MM.1S (cell line): ENCODE measurements at regions not wholly inside any gene's neighbourhood (a gene's known extent, or its start where the extent isn't known, plus 50 kb on each side); places are given as distances from the start of the nearest gene placed in this dataset.

ENCODE experiments used
- DNase-seq: peaks from one replicate; pipeline ENCODE4 v3.0.0-alpha.2; 2015
- H2AFZ ChIP-seq: fragments of 300-600 bp; sonication (generic); 2 replicates; pipeline ENCODE4 v1.6.0; 2016; ENCODE audit warnings: antibody characterized with exemption, low read length
- H3F3A ChIP-seq: fragments of 300-600 bp; sonication (generic); 2 replicates; pipeline ENCODE4 v1.6.1; 2016; ENCODE audit warnings: mild to moderate bottlenecking, antibody characterized with exemption, low read length, moderate library complexity, mixed read lengths; ENCODE audit not compliant: insufficient read depth
- H3K27ac ChIP-seq: fragments of 300-600 bp; sonication (generic); 2 replicates; pipeline ENCODE4 v1.5.1; 2016; ENCODE audit warnings: mild to moderate bottlenecking, low read length
- H3K27me3 ChIP-seq: fragments of 300-600 bp; sonication (generic); replicated peaks from 2 replicates; pipeline ENCODE4 v1.6.0; 2016; ENCODE audit warnings: low read length; ENCODE audit not compliant: insufficient read depth
- H3K36me3 ChIP-seq: fragments of 300-600 bp; sonication (generic); replicated peaks from 2 replicates; pipeline ENCODE4 v1.6.1; 2016; ENCODE audit warnings: mild to moderate bottlenecking, low read length, mixed read lengths; ENCODE audit not compliant: insufficient read depth
- H3K4me1 ChIP-seq: fragments of 300-600 bp; sonication (generic); 2 replicates; pipeline ENCODE4 v1.6.1; 2016; ENCODE audit warnings: low read length, mixed read lengths
- H3K4me2 ChIP-seq: fragments of 300-600 bp; sonication (generic); 2 replicates; pipeline ENCODE4 v1.6.0; 2016; ENCODE audit warnings: low read depth, low read length
- H3K4me3 ChIP-seq: fragments of 300-600 bp; sonication (generic); 2 replicates; pipeline ENCODE4 v1.5.1; 2016; ENCODE audit warnings: low read length, mixed read lengths
- H3K79me2 ChIP-seq: fragments of 300-600 bp; sonication (generic); 2 replicates; pipeline ENCODE4 v1.6.1; 2016; ENCODE audit warnings: mixed run types, low read length, mixed read lengths
- H3K9ac ChIP-seq: fragments of 300-600 bp; sonication (generic); 2 replicates; pipeline ENCODE4 v1.6.1; 2016; ENCODE audit warnings: low read length, mixed read lengths
- H3K9me2 ChIP-seq: fragments of 300-600 bp; sonication (generic); replicated peaks from 2 replicates; pipeline ENCODE4 v1.6.1; 2016; ENCODE audit warnings: mild to moderate bottlenecking, low read length, mixed read lengths; ENCODE audit not compliant: insufficient read depth
- H3K9me3 ChIP-seq: fragments of 300-600 bp; sonication (generic); replicated peaks from 2 replicates; pipeline ENCODE4 v1.6.1; 2016; ENCODE audit warnings: mild to moderate bottlenecking, low read length, mixed read lengths; ENCODE audit not compliant: insufficient read depth
- H4K20me1 ChIP-seq: fragments of 300-600 bp; sonication (generic); 2 replicates; pipeline ENCODE4 v1.6.1; 2016; ENCODE audit warnings: mild to moderate bottlenecking, low read length, moderate library complexity, mixed read lengths; ENCODE audit not compliant: insufficient read depth
- EZH2 ChIP-seq: fragments of 300-600 bp; sonication (generic); optimal IDR thresholded peaks from 2 replicates; pipeline ENCODE3; 2017; ENCODE audit warnings: low read depth, mild to moderate bottlenecking, antibody characterized with exemption, low read length, mixed read lengths
- EZH2phosphoT487 ChIP-seq: fragments of 300-600 bp; sonication (generic); IDR thresholded peaks from 2 replicates; pipeline ENCODE4 v1.6.1; 2018; ENCODE audit warnings: antibody characterized with exemption, low read length
- TF ChIP-seq, protein P1 (sequence below): fragments of 300-600 bp; sonication (generic); IDR thresholded peaks from 2 replicates; pipeline ENCODE4 v1.5.1; 2016; ENCODE audit warnings: antibody characterized with exemption, low read length, mixed read lengths

DNA sequence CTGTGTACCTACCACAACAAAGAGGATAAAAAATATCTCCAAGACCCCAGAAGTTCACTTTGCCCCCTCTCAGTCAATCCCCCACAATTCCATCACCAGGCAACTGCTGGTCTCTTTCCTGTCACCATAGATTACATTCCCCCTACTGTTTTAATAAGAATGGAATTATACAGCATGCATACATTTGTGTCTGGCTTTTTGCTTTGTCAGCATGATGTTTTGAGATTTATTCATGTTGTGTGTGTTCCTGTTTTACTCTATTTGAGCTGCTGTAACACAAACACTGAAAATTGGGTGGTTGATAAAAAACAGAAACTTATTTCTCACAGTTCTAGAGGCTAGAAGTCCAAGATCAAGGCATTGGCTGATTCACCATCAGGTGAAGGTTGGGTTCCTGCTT, 214.5 kb upstream of the IGFBP3 start:
- Histone ChIP-seq H4K20me1 (no peaks in the 10 kb centered on the region), H3K9me3 (no peaks in the 10 kb centered on the region), H3K27ac (no peak overlapping the region), H3K4me2 (no peak overlapping the region), H3K27me3 (no peaks in the 10 kb centered on the region), H3K4me3 (no peak overlapping the region), H3K79me2 (no peaks in the 10 kb centered on the region), H3K4me1 (no peaks in the 10 kb centered on the region), H3K9ac (no peak overlapping the region), H3K9me2 (no peaks in the 10 kb centered on the region), H2AFZ (no peak overlapping the region), H3K36me3 (no peaks in the 10 kb centered on the region), H3F3A (no peaks in the 10 kb centered on the region)
- DNase-seq, result no peak
- TF ChIP-seq EZH2 (no peak), EZH2phosphoT487 (no peak)
- TF ChIP-seq, protein P1, sequence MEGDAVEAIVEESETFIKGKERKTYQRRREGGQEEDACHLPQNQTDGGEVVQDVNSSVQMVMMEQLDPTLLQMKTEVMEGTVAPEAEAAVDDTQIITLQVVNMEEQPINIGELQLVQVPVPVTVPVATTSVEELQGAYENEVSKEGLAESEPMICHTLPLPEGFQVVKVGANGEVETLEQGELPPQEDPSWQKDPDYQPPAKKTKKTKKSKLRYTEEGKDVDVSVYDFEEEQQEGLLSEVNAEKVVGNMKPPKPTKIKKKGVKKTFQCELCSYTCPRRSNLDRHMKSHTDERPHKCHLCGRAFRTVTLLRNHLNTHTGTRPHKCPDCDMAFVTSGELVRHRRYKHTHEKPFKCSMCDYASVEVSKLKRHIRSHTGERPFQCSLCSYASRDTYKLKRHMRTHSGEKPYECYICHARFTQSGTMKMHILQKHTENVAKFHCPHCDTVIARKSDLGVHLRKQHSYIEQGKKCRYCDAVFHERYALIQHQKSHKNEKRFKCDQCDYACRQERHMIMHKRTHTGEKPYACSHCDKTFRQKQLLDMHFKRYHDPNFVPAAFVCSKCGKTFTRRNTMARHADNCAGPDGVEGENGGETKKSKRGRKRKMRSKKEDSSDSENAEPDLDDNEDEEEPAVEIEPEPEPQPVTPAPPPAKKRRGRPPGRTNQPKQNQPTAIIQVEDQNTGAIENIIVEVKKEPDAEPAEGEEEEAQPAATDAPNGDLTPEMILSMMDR, result no peak

DNA sequence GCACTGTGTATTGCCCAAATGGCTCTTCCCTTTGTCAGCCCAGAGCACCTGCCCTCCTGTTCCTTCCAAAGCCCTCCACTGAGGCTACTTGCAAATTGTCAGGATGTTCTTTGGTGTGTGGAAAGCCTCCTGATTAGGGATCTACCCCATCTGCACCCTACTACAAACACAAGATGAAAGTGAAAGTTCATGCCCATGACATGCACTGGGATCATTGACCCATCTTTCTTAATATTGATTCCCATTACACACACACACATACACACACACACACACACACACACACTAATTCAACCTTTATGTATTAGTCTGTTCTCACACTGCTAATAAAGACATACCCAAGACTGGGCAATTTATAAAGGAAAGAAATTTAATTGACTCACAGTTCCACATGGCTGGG, 213.7 kb upstream of the IGFBP3 start:
- Histone ChIP-seq H3K4me3 (no peak overlapping the region), H3K9me2 (no peaks in the 10 kb centered on the region), H4K20me1 (no peaks in the 10 kb centered on the region), H3K36me3 (no peaks in the 10 kb centered on the region), H3K4me2 (no peak overlapping the region), H3K9me3 (no peaks in the 10 kb centered on the region), H3K4me1 (no peaks in the 10 kb centered on the region), H3K9ac (no peak overlapping the region), H2AFZ (no peak overlapping the region), H3K27me3 (no peaks in the 10 kb centered on the region), H3F3A (no peaks in the 10 kb centered on the region), H3K79me2 (no peaks in the 10 kb centered on the region), H3K27ac (no peak overlapping the region)
- TF ChIP-seq EZH2 (no peak), EZH2phosphoT487 (no peak)
- TF ChIP-seq, protein P1, result no peak
- DNase-seq, result no peak

DNA sequence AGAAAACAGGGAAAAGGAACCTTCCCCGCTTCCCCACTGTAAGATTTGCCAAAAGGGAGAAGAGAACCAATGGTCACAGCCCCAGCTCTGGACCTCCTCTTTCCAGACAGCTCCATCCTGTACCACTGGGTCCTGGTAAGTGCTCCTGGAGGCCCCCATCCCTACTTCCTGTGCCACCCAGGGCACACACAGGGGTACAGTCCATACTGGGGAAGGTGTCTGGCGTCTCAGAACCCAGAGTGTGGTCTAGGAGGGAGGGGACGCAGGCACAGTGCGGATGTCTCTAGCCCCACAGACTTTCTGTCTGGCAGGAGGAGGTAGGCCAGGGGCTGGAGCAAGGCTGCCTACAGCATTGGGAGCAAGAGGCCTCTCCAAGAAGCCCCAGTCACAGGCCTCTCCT, 213.3 kb upstream of the IGFBP3 start:
- no peak overlapping the region for H3K4me3 ChIP-seq
- H2AFZ ChIP-seq, result no peak overlapping the region
- H3K4me1 ChIP-seq, result no peaks in the 10 kb centered on the region
- no peaks in the 10 kb centered on the region for H3K9me3 ChIP-seq
- H3K9me2 ChIP-seq, result no peaks in the 10 kb centered on the region
- no peak overlapping the region for H3K4me2 ChIP-seq
- H3K27ac ChIP-seq, result no peak overlapping the region
- no peak for DNase-seq
- no peak overlapping the region for H3K9ac ChIP-seq
- no peaks in the 10 kb centered on the region for H4K20me1 ChIP-seq
- H3K36me3 ChIP-seq, result no peaks in the 10 kb centered on the region
- H3K79me2 ChIP-seq, result no peaks in the 10 kb centered on the region
- no peaks in the 10 kb centered on the region for H3K27me3 ChIP-seq
- H3F3A ChIP-seq, result no peaks in the 10 kb centered on the region
- no peak for TF ChIP-seq EZH2

DNA sequence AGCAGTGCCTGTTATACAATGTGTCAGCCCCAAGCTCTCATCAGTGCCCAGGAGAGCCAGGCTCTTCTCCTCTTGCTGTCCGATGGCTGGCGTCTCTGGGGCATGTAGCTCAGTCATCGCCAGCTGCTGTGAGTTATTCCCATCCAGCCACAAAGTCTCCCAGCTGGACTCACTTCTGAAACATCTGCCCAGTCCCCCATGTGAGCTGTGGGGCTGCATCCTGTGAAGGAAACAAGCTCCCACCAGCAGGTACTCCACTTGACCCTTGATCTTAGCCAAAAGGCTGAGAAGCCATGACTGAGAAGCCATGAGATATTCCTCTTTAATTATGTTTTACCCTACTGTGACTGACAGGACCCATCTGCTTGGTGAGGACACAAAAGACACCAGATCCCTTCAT, 212.7 kb upstream of the IGFBP3 start:
- Histone ChIP-seq H3K79me2 (no peaks in the 10 kb centered on the region), H3K9me2 (no peaks in the 10 kb centered on the region), H3K36me3 (no peaks in the 10 kb centered on the region), H3K9me3 (no peaks in the 10 kb centered on the region), H2AFZ (no peak overlapping the region), H3K9ac (no peak overlapping the region), H3K27ac (no peak overlapping the region), H4K20me1 (no peaks in the 10 kb centered on the region), H3K4me2 (no peak overlapping the region), H3K4me3 (no peak overlapping the region), H3F3A (no peaks in the 10 kb centered on the region), H3K4me1 (no peaks in the 10 kb centered on the region), H3K27me3 (no peaks in the 10 kb centered on the region)
- no peak for DNase-seq
- TF ChIP-seq EZH2 (no peak), EZH2phosphoT487 (no peak)
- TF ChIP-seq, protein P1, result no peak
